Colonic mucosa (tissue), 4 donors: ENCODE measurements at regions not wholly inside any gene's neighbourhood (a gene's known extent, or its start where the extent isn't known, plus 50 kb on each side); places are given as distances from the start of the nearest gene placed in this dataset.

Source experiments
- DNase-seq: peaks from one replicate; pipeline ENCODE4 v3.0.0-alpha.2; 2020
- H3K27ac ChIP-seq: fragments of 200-600 bp; one replicate; pipeline ENCODE4 v1.8.0; 2021
- H3K27me3 ChIP-seq: fragments of 200-600 bp; one replicate; pipeline ENCODE4 v1.8.0; 2021
- H3K36me3 ChIP-seq: fragments of 200-600 bp; one replicate; pipeline ENCODE4 v1.8.0; 2021
- H3K4me1 ChIP-seq: fragments of 200-600 bp; one replicate; pipeline ENCODE4 v1.8.0; 2021; ENCODE audit warnings: mild to moderate bottlenecking
- H3K4me3 ChIP-seq: fragments of 200-600 bp; one replicate; pipeline ENCODE4 v1.8.0; 2021
- H3K9ac ChIP-seq, 2 donors: one replicate each; pipeline ENCODE4 v1.7.0; 2013; ENCODE audit warnings: control low read depth in 2 of 2, low read depth in 2 of 2, low read length in 2 of 2
- H3K9me3 ChIP-seq: fragments of 200-600 bp; one replicate; pipeline ENCODE4 v1.8.0; 2021
- CTCF ChIP-seq: fragments of 200-600 bp; IDR thresholded peaks from one replicate; pipeline ENCODE4 v1.8.0; 2022; ENCODE audit warnings: antibody characterized with exemption, mild to moderate bottlenecking
- intact Hi-C: fragments of 100-400 bp; cut with DNase I; formaldehyde crosslinking; loops from one replicate; pipeline ENCODE4 v1.14.1; 2022
- donor health status: healthy.
- donor health status: DM: no; HTN: no; CAD: no.
- donor health status: DM: no; HTN: no; CAD: no.

- H3K4me3 ChIP-seq = no peak overlapping the region
- intact Hi-C loops = no loop called here
- DNase-seq = no peak
- no peak overlapping the region for H3K9ac ChIP-seq
- H3K27me3 ChIP-seq = no peaks in the 10 kb centered on the region
- H3K4me1 ChIP-seq = no peaks in the 10 kb centered on the region
- TF ChIP-seq CTCF = no peak
- H3K27ac ChIP-seq = no peak overlapping the region
- H3K9me3 ChIP-seq = no peaks in the 10 kb centered on the region
- no peaks in the 10 kb centered on the region for H3K36me3 ChIP-seq
Observed at GRCh38 chr7:106795084-106795876, 69.8 kb upstream of the PIK3CG start.

GRCh38 chr7:106795877-106796231 lies 69.2 kb upstream of the PIK3CG start:
- Histone ChIP-seq H3K4me3 (no peak overlapping the region), H3K36me3 (no peaks in the 10 kb centered on the region), H3K4me1 (no peaks in the 10 kb centered on the region), H3K9me3 (no peaks in the 10 kb centered on the region), H3K9ac (no peak overlapping the region), H3K27ac (no peak overlapping the region), H3K27me3 (no peaks in the 10 kb centered on the region)
- intact Hi-C loops = no loop called here
- TF ChIP-seq CTCF = no peak
- DNase-seq = no peak

- no peaks in the 10 kb centered on the region for H3K9me3 ChIP-seq
- H3K27ac ChIP-seq = no peak overlapping the region
- H3K9ac ChIP-seq = no peak overlapping the region
- H3K36me3 ChIP-seq = no peaks in the 10 kb centered on the region
- H3K4me1 ChIP-seq = no peaks in the 10 kb centered on the region
- DNase-seq = no peak
- no peak overlapping the region for H3K4me3 ChIP-seq
- no peaks in the 10 kb centered on the region for H3K27me3 ChIP-seq
- TF ChIP-seq CTCF = no peak
- intact Hi-C loops = no loop called here
Observed at GRCh38 chr7:106797937-106798336, 67.1 kb upstream of the PIK3CG start.

- no peak overlapping the region for H3K9ac ChIP-seq
- no peak overlapping the region for H3K27ac ChIP-seq
- no peak overlapping the region for H3K4me3 ChIP-seq
- no peaks in the 10 kb centered on the region for H3K9me3 ChIP-seq
- H3K27me3 ChIP-seq = no peaks in the 10 kb centered on the region
- intact Hi-C loops = no loop called here
- H3K4me1 ChIP-seq = no peaks in the 10 kb centered on the region
- H3K36me3 ChIP-seq = no peaks in the 10 kb centered on the region
- no peak for TF ChIP-seq CTCF
- DNase-seq = no peak
Observed at GRCh38 chr7:106802589-106802988, 62.5 kb upstream of the PIK3CG start.

GRCh38 chr7:106806556-106806955 lies 58.5 kb upstream of the PIK3CG start:
- intact Hi-C loops = no loop called here

More at GRCh38 chr7:106806556-106806955, 58.5 kb upstream of the PIK3CG start:
- Histone ChIP-seq H3K9ac (no peak overlapping the region), H3K9me3 (no peaks in the 10 kb centered on the region), H3K27ac (no peak overlapping the region), H3K27me3 (no peaks in the 10 kb centered on the region), H3K4me3 (no peak overlapping the region), H3K36me3 (no peaks in the 10 kb centered on the region), H3K4me1 (no peaks in the 10 kb centered on the region)
- TF ChIP-seq CTCF = no peak
- DNase-seq = no peak
